Mucosa of rectum (tissue), 2 donors: ENCODE measurements at regions not wholly inside any gene's neighbourhood (a gene's known extent, or its start where the extent isn't known, plus 50 kb on each side); places are given as distances from the start of the nearest gene placed in this dataset.

Experiments
- H3K27ac ChIP-seq, 2 donors: one replicate each; pipeline ENCODE4 v1.7.0; 2013; ENCODE audit warnings: inconsistent platforms in 2 of 2, low read depth in 2 of 2, low read length in 2 of 2
- H3K27me3 ChIP-seq, 2 donors: one replicate each; pipeline ENCODE4 v1.7.0; 2013; ENCODE audit warnings: low read length in 2 of 2; ENCODE audit not compliant: control insufficient read depth in 2 of 2, insufficient read depth in 2 of 2
- H3K36me3 ChIP-seq, 2 donors: one replicate each; pipeline ENCODE4 v1.7.0; 2013; ENCODE audit warnings: low read length in 2 of 2; ENCODE audit not compliant: control insufficient read depth in 2 of 2, insufficient read depth in 2 of 2
- H3K4me1 ChIP-seq, 2 donors: one replicate each; pipeline ENCODE4 v1.7.0; 2013; ENCODE audit warnings: low read length in 2 of 2, mild to moderate bottlenecking in 1 of 2; ENCODE audit not compliant: control insufficient read depth in 2 of 2, insufficient read depth in 2 of 2
- H3K4me3 ChIP-seq, 2 donors: one replicate each; pipeline ENCODE4 v1.7.0; 2013; ENCODE audit warnings: low read length in 2 of 2
- H3K9ac ChIP-seq, 2 donors: one replicate each; pipeline ENCODE4 v1.7.0; 2013; ENCODE audit warnings: low read length in 2 of 2, low read depth in 1 of 2, mild to moderate bottlenecking in 1 of 2
- H3K9me3 ChIP-seq, 2 donors: one replicate each; pipeline ENCODE4 v1.7.0; 2013; ENCODE audit warnings: low read length in 2 of 2; ENCODE audit not compliant: control insufficient read depth in 2 of 2
- donor health status: healthy.
- donor health status: Normal muscosa, but diverticular disease.

- no peak overlapping the region for H3K9ac ChIP-seq
- H3K27me3 ChIP-seq, result no peaks in the 10 kb centered on the region
- H3K9me3 ChIP-seq, result no peaks in the 10 kb centered on the region
- H3K36me3 ChIP-seq, result no peaks in the 10 kb centered on the region
- no peak overlapping the region for H3K4me3 ChIP-seq
- no peak overlapping the region for H3K27ac ChIP-seq
- no peaks in the 10 kb centered on the region for H3K4me1 ChIP-seq
Observed at GRCh38 chr7:79507131-79507530, 53.7 kb upstream of the MAGI2 start.

- Histone ChIP-seq H3K36me3 (no peaks in the 10 kb centered on the region), H3K9me3 (no peaks in the 10 kb centered on the region), H3K27ac (no peak overlapping the region), H3K4me3 (no peak overlapping the region), H3K4me1 (no peaks in the 10 kb centered on the region), H3K27me3 (no peaks in the 10 kb centered on the region), H3K9ac (no peak overlapping the region)
Observed at GRCh38 chr7:79506481-79506880, 53.0 kb upstream of the MAGI2 start.

GRCh38 chr7:79504607-79505389, 51.3 kb upstream of the MAGI2 start:
- H3K27ac ChIP-seq, result no peak overlapping the region
- no peaks in the 10 kb centered on the region for H3K4me1 ChIP-seq
- H3K9ac ChIP-seq, result no peak overlapping the region
- H3K9me3 ChIP-seq, result no peaks in the 10 kb centered on the region
- no peak overlapping the region for H3K4me3 ChIP-seq
- H3K36me3 ChIP-seq, result no peaks in the 10 kb centered on the region
- no peaks in the 10 kb centered on the region for H3K27me3 ChIP-seq
